NCI-H774 (cell line): ENCODE measurements at regions not wholly inside any gene's neighbourhood (a gene's known extent, or its start where the extent isn't known, plus 50 kb on each side); places are given as distances from the start of the nearest gene placed in this dataset.
"Not testable (repeated sequence)": the region's sequence is repeated elsewhere in the genome, so short reads cannot be mapped to it uniquely, and the experiment has no call there.

ENCODE experiments used
- DNase-seq: peaks from one replicate; lab custom pipeline; 2025; lab: John Stamatoyannopoulos, UW

DNA sequence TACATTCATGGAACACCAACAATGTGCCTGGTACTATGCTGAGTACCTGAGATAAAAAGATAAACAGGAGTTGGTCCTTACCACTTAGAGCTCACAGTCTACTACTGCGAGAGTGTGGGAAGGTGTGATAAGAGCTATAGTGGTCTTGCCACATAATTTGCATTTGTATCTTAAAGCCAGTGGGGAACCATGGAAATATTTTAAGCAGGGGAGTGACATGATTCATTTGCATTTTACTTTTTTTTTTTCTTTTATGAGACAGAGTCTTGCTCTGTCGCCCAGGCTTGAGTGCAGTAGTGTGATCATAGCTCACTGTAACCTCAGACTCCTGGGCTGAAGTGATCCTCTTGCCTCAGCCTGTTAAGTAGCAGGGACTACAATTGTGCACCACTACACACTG, 53.6 kb downstream of the SRGAP2 start:
- not testable (repeated sequence) for DNase-seq

DNA sequence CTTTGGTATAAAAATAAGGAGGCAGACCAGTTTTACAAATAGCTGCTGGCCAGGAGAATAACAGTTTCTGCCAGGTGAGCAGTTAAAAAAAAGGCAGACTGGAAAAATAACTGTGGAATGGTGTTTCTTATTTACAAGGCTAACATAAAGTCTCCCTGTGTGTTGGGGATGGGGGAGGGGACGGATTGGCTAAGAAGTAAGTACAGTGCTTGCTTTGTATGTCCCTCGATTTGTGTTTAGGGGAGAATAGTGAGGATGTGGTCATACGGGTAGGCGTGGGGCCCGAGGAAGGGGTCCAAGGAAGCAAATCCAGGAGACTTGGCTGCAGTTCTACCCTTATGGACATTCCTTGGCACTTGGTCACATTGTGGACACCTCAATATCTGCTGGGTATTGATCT, 58.1 kb downstream of the SRGAP2 start:
- DNase-seq, result not testable (repeated sequence)

DNA sequence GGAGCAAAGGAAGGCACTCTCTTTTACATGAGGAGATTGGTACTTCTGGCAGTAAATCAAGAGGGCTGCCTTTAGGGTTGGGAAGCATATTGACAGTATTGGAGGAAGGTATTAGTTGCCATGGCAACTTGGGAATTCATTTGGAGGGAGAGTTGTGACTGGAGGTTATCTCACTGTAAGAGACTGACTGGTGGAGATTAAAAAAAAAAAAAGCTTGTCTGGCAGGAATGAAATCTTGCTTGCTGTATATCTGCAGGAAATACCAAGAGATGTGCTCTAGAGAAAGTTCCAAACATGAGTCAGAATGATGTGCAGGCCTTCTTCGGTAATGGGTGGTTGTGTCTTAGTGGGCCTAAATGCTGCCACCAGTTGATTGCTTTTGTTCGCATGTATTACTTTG, 59.1 kb downstream of the SRGAP2 start:
- not testable (repeated sequence) for DNase-seq

DNA sequence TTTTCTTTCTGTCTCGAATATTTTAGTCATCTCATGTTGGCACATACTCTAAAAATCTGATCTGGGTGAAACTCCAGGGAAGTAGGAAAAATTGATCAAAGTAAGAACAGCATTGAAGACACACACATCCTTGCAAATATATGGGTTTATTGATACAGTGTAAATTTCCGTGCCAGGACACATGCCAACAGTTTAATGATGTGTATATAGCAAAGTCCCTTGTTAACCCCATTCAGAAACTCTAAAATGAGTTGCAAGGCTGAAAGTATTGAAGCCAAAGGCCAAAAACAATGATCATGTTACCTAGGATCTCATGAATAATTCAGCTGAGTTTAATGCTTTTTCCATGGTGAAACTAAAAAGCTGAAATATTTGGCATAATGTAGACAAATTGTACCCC, 61.6 kb downstream of the SRGAP2 start:
- not testable (repeated sequence) for DNase-seq

DNA sequence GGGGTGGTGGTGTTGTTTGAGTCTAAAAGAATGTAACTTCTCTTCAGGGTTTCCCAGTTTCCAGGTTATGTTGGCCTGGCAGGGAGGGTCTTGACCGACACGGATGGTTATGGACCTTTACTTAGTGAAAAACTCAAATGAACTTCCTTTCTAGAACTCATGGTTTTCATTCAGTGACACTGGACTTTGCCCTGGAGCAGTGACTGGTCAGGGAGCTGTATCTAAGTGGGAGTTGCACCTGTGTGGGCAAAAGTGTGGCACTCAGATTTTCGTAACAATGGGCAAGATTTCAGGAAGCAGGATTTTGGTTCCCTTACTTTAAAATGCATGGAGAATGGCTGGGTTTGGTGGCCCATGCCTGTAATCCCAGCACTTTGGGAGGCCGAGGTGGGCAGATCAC, 67.8 kb downstream of the SRGAP2 start:
- DNase-seq, result not testable (repeated sequence)

DNA sequence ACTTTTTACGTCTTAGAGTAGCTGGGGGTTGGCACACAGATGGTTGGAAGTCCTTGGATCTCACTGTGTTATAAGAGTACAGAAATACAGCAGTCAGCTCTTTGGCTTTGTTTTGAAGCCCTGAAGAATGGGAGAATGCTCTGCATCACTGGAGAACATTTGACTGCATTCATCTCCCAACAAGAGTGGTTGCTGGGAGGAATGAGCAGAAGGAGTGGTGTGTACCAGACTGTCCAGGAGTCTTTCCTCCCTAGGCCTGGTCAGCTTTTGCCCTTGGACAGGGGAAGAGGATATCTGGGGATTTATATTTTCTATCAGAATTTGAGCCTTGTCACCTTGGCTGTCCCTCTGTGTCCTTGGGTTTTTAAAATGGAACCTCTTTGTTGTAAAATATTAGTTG, 69.8 kb downstream of the SRGAP2 start:
- DNase-seq, result not testable (repeated sequence)

DNA sequence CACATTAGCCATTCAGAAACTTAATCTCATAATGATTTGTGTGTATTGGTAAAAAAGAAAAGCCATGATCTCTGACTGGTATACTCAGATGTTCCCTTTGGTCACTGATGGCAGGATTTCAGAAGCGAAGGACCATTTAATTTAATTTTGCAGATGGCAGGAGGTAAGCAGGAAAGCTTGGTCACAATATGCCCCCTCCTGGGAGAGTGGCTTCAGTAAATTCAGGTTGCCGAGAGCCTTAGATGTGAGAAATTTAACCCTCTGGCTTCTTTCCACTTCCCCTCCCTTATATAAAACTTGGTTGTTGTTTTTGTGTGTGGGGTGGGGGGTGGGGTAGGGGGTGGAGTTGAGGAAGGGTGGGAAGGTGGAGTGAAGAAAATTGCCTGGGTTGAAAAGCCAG, 72.8 kb downstream of the SRGAP2 start:
- DNase-seq, result not testable (repeated sequence)

DNA sequence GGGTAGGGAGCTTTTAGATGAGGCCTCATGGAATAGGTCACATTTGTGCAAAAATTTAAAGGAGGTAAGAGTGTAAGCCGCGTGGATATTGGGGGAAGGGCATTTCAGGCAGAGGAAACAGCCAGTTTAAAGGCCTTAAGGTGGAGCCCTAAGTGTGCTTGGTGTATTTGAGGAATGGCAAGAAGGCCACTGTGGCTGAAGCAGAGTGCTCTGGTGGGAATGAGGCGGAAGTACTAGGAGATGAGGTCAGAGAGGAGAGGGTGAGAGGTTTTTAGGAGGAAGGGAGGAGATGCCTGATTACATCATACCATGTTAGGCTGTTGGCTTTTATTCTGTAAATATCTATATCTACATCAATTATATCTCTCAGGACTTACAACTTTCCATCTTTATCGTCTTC, 75.3 kb downstream of the SRGAP2 start:
- DNase-seq, result not testable (repeated sequence)

DNA sequence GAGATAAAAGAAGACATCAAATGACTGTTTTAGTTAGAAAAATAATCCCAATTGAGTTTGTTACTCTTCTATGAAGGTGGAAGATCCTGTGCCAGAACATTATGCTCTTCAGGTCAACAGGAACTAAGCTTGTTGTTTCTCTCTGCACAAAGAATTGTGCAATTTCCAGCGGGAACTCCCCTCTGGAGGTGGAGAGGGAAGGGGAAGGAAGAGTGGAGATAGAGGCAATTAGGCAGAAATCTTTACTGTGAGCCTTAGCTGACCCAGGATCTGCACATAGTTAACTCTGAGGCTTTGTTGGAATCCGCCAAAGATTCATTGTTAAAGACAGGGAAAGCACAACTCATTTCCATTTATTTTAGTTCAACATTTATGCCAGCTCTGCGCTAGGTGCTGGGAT, 77.3 kb downstream of the SRGAP2 start:
- DNase-seq, result not testable (repeated sequence)

DNA sequence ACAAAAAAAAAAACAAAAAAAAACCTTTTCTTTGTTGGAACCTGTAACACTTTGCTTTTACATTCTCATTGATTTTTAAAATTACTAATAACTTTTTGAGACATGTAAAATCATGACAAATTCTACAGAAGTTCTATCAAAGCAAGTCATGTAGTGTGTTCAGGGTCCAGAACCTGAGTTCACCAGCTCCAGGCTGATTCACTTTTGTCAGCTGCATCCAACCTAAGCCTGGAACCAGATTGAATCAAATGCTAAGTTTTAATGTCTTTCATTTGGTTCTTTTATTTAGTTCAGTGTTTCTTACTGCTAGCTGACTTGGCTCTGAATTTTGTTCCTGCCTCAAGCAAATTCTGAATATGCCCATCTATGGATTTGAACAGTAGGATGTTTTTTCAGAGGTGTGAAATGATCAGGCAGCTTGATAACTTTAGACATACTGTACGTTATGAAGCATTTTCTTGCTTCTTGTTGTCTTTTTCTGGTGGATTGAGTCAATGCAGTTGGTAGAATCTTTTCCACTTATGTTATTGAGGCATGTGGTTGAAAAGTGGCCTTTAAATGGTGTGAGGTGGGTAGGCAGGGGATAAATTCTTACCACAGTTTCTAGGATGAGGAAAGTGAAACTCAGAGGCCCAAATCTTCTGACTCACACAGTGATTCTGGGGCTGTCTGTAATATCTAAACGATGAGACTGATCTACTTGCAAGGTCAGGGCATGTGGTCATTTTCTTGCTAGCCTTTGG, 78.7 kb downstream of the SRGAP2 start:
- DNase-seq, result not testable (repeated sequence)

DNA sequence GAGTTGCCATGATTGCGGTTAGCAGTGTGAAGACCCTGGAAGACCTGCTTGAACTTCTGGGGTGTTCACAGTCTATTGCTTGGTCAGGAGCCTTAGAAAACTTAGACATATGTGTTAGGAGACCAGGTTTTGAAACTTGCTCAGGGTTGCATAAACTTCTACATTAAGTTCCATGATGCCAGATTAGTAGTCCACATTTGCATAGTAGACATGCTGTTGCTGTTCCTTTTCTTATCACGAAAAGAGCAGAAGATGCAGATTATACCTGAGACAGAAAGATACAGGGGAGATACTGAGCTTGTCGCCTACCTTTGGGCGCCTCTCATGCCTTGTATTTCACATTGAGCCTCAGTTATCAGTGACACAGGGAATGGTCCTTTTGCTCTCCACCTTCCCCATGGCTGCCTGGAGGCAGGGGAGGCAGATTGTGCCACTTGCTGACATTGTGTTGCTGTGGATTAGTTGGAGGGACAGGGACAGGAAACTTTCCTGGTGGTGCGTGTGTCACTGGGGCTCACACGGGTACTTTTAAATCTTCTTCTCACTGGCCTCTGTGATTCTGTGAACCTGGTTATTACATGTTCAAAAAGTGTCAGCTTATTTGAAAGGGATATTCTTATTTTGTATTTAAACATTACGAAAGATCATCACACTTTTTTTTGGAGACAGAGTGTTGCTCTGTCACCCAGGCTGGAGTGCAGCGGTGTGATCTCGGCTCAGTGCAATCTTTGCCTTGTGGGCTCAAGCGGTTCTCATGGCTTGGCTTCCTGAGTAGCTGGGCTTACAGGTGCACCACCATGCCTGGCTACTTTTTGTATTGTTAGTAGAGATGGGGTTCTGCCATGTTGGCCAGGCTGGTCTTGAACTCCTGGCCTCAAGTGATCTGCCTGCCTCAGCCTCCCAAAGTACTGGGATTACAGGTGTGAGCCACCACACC, 82.0 kb downstream of the SRGAP2 start:
- DNase-seq, result not testable (repeated sequence)

DNA sequence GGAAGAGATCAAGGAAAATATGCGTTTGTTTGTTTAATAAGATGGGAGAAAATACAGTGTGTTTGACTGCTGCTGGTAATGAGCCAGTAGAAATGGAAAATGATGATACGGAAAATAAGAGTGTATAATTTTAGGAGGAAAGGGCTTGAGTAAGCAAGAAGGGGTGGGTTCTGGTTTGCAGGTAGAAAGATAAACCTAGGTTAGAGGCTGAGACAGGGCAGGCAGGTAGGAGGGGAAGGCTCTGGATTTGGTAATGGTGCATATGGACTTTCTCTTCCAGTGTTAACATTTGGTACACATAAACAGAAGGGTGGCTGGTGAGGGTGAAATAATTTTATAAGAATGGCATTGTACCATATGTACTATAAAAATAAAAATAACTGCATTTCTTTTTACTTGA, 84.4 kb downstream of the SRGAP2 start:
- not testable (repeated sequence) for DNase-seq

DNA sequence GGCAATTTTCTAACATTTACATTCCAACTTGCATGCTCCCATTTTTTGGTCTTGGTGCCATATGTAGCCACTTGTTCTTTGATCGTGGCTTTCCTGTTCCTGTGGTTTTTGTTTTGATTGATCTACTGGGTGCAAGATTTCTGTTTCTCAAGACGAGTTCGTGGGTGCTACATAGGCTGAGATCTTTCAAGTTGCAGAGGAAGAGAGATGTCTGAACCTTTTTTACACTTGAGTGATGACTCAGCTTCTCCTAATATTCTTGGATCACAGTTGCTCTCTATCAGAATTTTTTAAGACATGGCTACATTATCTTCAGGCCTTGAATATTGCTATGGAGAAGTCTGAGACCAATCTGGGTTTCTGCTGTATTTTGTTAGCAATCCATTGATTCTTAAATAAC, 85.1 kb downstream of the SRGAP2 start:
- not testable (repeated sequence) for DNase-seq

DNA sequence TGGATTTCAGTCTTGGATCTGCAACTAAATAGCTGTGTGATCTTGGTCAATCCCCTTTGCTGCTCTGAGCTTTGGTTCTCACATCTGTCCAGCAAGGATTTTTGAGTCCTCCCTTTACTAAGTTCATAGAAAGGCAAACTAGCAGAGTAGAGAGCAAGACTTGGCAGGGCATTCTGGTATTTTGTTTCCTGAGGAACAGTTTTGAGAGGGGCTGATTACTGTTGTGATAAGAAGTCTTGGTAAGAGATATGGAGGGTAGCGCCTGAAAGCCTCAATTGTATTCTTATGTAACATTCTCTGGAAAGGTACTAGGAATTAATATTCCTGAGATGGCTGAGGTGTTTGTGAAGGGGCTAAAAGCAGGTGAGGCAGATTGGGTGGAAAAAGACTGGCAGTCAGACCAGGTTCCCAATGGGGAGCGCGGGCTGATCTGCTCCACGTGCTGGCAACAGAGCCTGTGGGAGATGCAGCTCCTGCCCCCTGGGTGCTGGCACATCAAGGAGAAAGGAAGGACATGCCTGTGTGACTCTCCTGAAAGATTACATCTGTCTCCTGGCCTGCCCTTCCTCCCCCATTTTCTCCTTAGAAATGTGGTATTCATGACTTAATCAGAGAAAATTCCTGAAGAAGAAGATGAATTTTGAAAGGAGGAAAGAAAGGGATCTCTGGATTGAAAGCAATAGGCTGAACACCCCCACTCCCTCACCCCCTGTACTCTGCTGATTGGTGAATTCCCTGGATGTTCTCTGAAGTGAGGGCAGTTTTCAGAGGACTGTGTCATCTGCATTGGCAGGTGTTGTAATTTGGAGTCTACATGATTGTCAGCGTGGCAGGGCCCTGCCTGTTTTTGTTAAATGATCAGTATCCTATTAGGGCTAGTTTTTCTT, 94.0 kb downstream of the SRGAP2 start:
- not testable (repeated sequence) for DNase-seq

DNA sequence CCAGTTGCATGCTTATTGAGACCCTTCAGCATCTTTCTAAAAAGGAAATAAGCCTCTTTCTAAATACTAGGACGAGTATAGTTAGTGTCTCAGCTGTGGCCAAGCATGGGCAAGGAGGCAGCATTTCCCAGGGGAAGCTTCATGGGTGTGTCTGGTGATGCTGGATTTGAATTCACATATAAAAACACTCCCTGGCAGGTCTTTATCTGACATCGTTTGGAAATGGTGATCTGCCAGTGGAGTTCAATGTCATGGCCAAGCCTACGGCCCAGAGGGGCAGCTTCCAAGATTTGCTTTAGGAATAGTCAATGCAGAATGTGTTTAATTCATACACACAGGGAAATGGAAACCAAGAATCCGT, 94.7 kb downstream of the SRGAP2 start:
- not testable (repeated sequence) for DNase-seq

DNA sequence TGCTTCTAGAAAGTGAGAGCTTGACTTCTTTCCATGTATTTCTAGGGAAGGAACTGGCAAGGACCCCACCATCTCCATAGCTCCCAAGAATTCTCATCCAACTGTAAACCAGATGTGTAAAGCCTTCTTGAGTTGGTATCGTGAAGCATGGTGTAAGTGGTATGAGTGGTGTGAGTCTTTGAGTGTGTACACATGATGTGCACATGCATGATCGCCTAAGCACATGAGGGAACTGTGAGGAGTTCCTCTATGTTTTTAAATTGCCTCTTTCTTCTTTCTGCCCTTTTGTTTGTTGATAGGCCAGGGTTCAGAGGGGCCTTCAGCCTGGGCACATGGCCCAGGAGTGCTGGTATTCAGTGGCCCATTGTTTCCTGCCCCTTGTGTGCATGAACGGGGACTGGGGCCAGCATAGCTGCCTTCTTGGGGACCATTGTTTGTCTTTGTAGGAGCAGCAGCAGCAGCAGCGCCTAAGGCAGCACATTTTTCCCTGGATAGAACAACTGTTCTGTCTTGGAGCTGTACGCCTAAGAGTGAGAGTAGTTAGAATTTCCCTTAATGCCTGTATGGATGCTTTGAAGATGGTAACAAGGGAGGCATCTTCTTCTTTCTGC, 95.9 kb downstream of the SRGAP2 start:
- not testable (repeated sequence) for DNase-seq

DNA sequence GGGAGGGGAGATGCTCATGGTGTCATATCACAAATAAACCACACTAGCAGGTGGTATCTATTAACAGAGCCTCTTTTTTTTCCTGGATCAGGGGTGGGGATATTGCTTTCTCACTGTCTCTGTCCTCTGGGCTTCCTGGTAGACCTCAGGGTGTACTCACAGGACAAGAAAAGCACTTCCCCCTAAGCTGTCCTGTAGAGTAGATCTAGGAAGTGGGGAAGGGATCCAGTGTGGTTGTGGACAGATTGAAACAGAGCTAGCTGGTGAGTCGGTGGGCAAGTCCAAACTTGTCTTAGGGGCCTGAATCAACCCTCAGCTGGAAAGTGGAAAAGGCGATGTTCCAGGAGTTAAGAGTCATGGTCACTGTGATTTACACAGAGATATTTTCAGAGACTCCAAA, 96.6 kb downstream of the SRGAP2 start:
- DNase-seq, result not testable (repeated sequence)

DNA sequence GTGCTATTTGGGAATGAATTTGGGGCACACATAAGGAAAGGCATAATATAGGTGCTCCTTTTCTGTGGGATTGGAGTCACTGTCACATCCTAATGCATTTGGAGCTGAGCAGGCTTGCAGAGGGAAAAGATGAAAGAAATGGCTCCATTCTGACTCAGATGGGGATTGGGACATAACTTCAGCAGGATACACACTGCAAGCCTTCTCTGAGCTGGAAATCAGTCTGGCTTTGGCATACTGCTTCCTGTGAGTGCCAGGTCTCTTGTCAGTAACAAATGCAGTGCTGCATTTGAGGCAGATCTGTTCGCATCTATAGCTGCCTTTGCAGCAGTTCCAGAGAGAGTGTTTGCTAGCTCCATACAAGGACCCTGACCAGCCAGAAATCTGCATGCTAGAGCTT, 98.7 kb downstream of the SRGAP2 start:
- not testable (repeated sequence) for DNase-seq

DNA sequence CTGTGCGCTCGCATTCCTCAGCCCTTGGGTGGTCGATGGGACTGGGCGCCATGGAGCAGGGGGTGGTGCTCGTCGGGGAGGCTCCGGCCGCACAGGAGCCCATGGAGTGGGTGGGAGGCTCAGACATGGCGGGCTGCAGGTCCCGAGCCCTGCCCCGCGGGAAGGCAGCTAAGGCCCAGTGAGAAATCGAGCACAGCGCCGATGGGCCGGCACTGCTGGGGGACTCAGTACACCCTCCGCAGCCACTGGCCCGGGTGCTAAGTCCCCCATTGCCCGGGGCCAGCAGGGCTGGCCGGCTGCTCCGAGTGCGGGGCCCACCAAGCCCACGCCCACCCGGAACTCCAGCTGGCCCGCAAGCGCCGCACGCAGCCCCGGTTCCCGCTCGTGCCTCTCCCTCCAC, 104.1 kb downstream of the SRGAP2 start:
- not testable (repeated sequence) for DNase-seq

DNA sequence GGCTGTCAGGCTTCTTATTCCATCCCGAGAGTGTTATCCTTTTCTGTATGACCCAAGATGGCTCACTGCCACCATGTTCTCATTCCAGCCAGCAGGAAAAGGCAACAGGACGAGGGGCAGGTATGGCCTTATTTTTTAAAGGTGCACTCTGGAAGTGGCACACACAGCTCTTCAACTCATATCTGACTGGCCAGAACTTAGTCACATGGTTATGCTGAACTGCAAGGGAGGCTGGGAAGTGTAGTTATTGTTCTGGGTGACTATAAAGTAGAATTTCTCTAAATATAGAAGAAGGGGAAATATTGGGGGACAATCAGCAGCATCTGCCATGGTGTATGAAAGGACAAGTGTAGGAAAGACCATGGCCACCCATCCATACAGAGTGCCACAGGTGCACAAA, 107.6 kb downstream of the SRGAP2 start:
- not testable (repeated sequence) for DNase-seq

DNA sequence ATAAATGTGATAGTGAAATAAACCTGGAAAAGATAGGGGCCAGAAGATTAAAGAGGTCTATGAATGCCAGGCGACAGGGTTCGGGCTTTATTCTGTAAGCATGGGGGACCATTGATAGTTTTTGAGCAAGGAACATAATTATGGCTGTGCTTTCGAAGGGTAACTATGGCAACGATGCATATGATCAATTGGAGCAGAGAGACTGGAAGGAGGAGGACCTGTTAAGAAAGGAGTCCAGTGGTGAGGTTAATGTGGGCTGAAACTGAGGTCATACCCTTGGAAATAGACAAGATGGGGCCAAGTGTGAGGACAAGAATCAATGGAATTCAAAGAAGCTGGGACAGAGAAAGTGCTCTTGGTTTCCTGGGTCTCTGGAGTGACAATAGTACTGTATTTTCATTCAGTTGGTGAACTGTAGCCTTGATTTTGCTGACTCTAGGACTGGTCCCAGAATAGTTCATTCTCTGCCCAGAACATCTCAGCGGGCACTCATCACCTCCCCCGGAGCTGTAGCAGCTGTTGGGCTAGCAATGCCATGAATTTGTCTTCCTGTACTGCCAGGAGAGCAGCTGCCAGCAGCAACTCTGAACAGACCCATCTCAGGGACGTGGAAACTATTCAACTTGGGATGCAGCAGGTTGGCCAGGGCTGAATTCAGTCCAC, 108.4 kb downstream of the SRGAP2 start:
- not testable (repeated sequence) for DNase-seq
